ENCODE measurements at regions not wholly inside any gene's neighbourhood (a gene's known extent, or its start where the extent isn't known, plus 50 kb on each side); places are given as distances from the start of the nearest gene placed in this dataset.

GRCh38 chr18:68469049-68469625 lies 245.8 kb downstream of the TMX3 start:
- no peak for DNase-seq (ENCODE audit: low spot score)
- ATAC-seq = no peak

GRCh38 chr18:68467957-68468356 lies 247.0 kb downstream of the TMX3 start:
- DNase-seq (ENCODE audit: low spot score) (no peak), ATAC-seq (no peak)

- no peak for ATAC-seq
Observed at GRCh38 chr18:68467329-68467728, 247.6 kb downstream of the TMX3 start.

GRCh38 chr18:68466672-68467071 lies 248.2 kb downstream of the TMX3 start:
- ATAC-seq = no peak
- DNase-seq (ENCODE audit: low spot score) = no peak

More at GRCh38 chr18:68467329-68467728, 247.6 kb downstream of the TMX3 start:
- DNase-seq (ENCODE audit: low spot score) = no peak

GRCh38 chr18:68462766-68463165 lies 252.1 kb downstream of the TMX3 start:
- DNase-seq (ENCODE audit: low spot score) = no peak
- ATAC-seq = no peak

GRCh38 chr18:68462148-68462547 lies 252.8 kb downstream of the TMX3 start:
- ATAC-seq (no peak), DNase-seq (ENCODE audit: low spot score) (no peak)

GRCh38 chr18:68461481-68462018 lies 253.4 kb downstream of the TMX3 start:
- ATAC-seq (no peak), DNase-seq (ENCODE audit: low spot score) (no peak)

GRCh38 chr18:68459968-68460367 lies 254.9 kb downstream of the TMX3 start:
- DNase-seq (ENCODE audit: low spot score) = no peak
- no peak for ATAC-seq

GRCh38 chr18:68456985-68457384 lies 257.9 kb downstream of the TMX3 start:
- DNase-seq (ENCODE audit: low spot score) (no peak), ATAC-seq (no peak)

GRCh38 chr18:68455229-68455603 lies 259.7 kb downstream of the TMX3 start:
- ATAC-seq = no peak
- no peak for DNase-seq (ENCODE audit: low spot score)

GRCh38 chr18:68454511-68455228 lies 260.2 kb downstream of the TMX3 start:
- no peak for ATAC-seq
- no peak for DNase-seq (ENCODE audit: low spot score)

- ATAC-seq = no peak
Observed at GRCh38 chr18:68449292-68449691, 265.6 kb downstream of the TMX3 start.

GRCh38 chr18:68448736-68449135 lies 266.2 kb downstream of the TMX3 start:
- DNase-seq (ENCODE audit: low spot score) = no peak
- no peak for ATAC-seq

More at GRCh38 chr18:68449292-68449691, 265.6 kb downstream of the TMX3 start:
- DNase-seq (ENCODE audit: low spot score) = no peak

GRCh38 chr18:68447286-68447685 lies 267.6 kb downstream of the TMX3 start:
- DNase-seq (ENCODE audit: low spot score) = no peak
- no peak for ATAC-seq

- no peak for ATAC-seq
Observed at GRCh38 chr18:68445668-68446426, 269.1 kb downstream of the TMX3 start.

GRCh38 chr18:68445136-68445535 lies 269.8 kb downstream of the TMX3 start:
- ATAC-seq (no peak), DNase-seq (ENCODE audit: low spot score) (no peak)

More at GRCh38 chr18:68445668-68446426, 269.1 kb downstream of the TMX3 start:
- DNase-seq (ENCODE audit: low spot score) = no peak

GRCh38 chr18:68441241-68441640 lies 273.7 kb downstream of the TMX3 start:
- DNase-seq (ENCODE audit: low spot score) = no peak
- no peak for ATAC-seq

- no peak for ATAC-seq
- DNase-seq (ENCODE audit: low spot score) = no peak
Observed at GRCh38 chr18:68440433-68440832, 274.5 kb downstream of the TMX3 start.

GRCh38 chr18:68439642-68440041 lies 275.3 kb downstream of the TMX3 start:
- DNase-seq (ENCODE audit: low spot score) (no peak), ATAC-seq (no peak)

- ATAC-seq (no peak), DNase-seq (ENCODE audit: low spot score) (no peak)
Observed at GRCh38 chr18:68438983-68439382, 275.9 kb downstream of the TMX3 start.

GRCh38 chr18:68438536-68438935 lies 276.4 kb downstream of the TMX3 start:
- DNase-seq (ENCODE audit: low spot score) (no peak), ATAC-seq (no peak)

GRCh38 chr18:68436485-68436884 lies 278.4 kb downstream of the TMX3 start:
- DNase-seq (ENCODE audit: low spot score) (no peak), ATAC-seq (no peak)

Measured in left lobe of liver (tissue), 2 donors.